CD4-positive, alpha-beta T cell (primary cell): ENCODE measurements at regions not wholly inside any gene's neighbourhood (a gene's known extent, or its start where the extent isn't known, plus 50 kb on each side); places are given as distances from the start of the nearest gene placed in this dataset.

ENCODE experiments used
- ATAC-seq: fragments of 200-7000 bp; cut with Tn5 transposase; one replicate; pipeline ENCODE4 v1.10.0; 2022; ENCODE audit warnings: mild to moderate bottlenecking; ENCODE audit not compliant: poor library complexity
- CTCF ChIA-PET: fragments of 350-600 bp; sonication (Branson Sonifier 250); formaldehyde crosslinking; loops from one replicate; lab custom pipeline; 2021; ENCODE audit warnings: antibody characterized with exemption, inconsistent platforms; lab: Charles Lee
- POLR2A ChIA-PET: fragments of 350-600 bp; sonication (Branson Sonifier 250); formaldehyde crosslinking; loops from one replicate; lab custom pipeline; 2021; ENCODE audit warnings: antibody characterized with exemption, inconsistent platforms; lab: Charles Lee
- DNase-seq, 14 experiments: peaks; one replicate each; pipeline ENCODE4 v3.0.0-alpha.2; 2013 to 2020; ENCODE audit warnings: mixed read lengths in 2 of 14
- H3K27ac ChIP-seq, 2 donors: one replicate each; pipeline versions ENCODE4 v1.5.1 to v1.7.0; 2013; ENCODE audit warnings: low read length in 2 of 2, low read depth in 1 of 2, mild to moderate bottlenecking in 1 of 2
- H3K27me3 ChIP-seq, 2 experiments: 1 replicate in 1 of 2; 2 replicates in 1 of 2; pipeline versions ENCODE4 v1.6.1 to v1.7.0; 2013; ENCODE audit warnings: low read length in 2 of 2, control low read depth in 1 of 2, mild to moderate bottlenecking in 1 of 2, moderate library complexity in 1 of 2; ENCODE audit not compliant: insufficient read depth in 2 of 2, control insufficient read depth in 1 of 2
- H3K36me3 ChIP-seq: one replicate; pipeline ENCODE4 v1.6.1; 2013; ENCODE audit warnings: low read length, control low read depth; ENCODE audit not compliant: insufficient read depth
- H3K4me1 ChIP-seq: one replicate; pipeline ENCODE4 v1.6.1; 2013; ENCODE audit warnings: low read length, control low read depth; ENCODE audit not compliant: insufficient read depth
- H3K4me3 ChIP-seq: one replicate; pipeline ENCODE4 v1.5.1; 2013; ENCODE audit warnings: mild to moderate bottlenecking, low read length, moderate library complexity
- H3K9me3 ChIP-seq, 2 experiments: 1 replicate in 1 of 2; 2 replicates in 1 of 2; pipeline versions ENCODE4 v1.6.1 to v1.7.0; 2013; ENCODE audit warnings: low read length in 2 of 2, mild to moderate bottlenecking in 2 of 2, control low read depth in 1 of 2, moderate library complexity in 1 of 2; ENCODE audit not compliant: control insufficient read depth in 1 of 2, insufficient read depth in 1 of 2
- H3K27ac Mint-ChIP-seq: one replicate; pipeline ENCODE4 v1.8.0; 2020; ENCODE audit warnings: mixed read lengths
- H3K27me3 Mint-ChIP-seq: one replicate; pipeline ENCODE4 v1.8.0; 2021; ENCODE audit warnings: mixed read lengths
- H3K36me3 Mint-ChIP-seq: one replicate; pipeline ENCODE4 v1.8.0; 2021; ENCODE audit warnings: low read depth, mixed read lengths
- H3K4me1 Mint-ChIP-seq: one replicate; pipeline ENCODE4 v1.8.0; 2021; ENCODE audit warnings: low read depth, mixed read lengths
- H3K4me3 Mint-ChIP-seq: one replicate; pipeline ENCODE4 v1.8.0; 2020; ENCODE audit warnings: mild to moderate bottlenecking, mixed read lengths
- H3K9me3 Mint-ChIP-seq: one replicate; pipeline ENCODE4 v1.8.0; 2020; ENCODE audit warnings: mixed read lengths
- intact Hi-C, 2 experiments: fragments of 100-400 bp; cut with DNase I in 1 of 2; cut with micrococcal nuclease in 1 of 2; formaldehyde crosslinking; loops; one replicate each; pipeline versions ENCODE4 v1.15.1 to v1.9.0; 2023 to 2025; cut with DNase I, micrococcal nuclease
- TF ChIP-seq, protein P1 (sequence below): fragments of 200-600 bp; IDR thresholded peaks from one replicate; pipeline ENCODE4 v1.8.0; 2022; ENCODE audit warnings: antibody characterized with exemption, mild to moderate bottlenecking

DNA sequence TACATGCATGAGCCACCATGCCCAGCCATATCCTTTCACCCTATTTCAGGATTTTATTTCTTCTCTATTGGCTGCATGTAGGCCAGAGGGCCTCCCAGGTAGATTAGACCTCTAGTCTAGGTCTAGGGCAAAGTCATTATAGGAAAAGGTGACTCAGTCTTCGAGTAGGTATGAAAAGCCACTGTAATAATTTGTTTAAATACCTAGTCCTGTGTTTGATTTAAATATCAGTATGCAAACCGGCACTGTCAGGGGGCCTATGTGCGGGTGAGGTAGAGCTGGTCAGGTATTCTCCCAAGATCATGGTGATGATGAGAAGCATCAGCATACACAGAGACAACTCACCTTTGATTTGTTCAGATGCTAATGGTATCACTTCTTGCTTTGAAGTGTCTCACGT, 101.4 kb upstream of the UMPS start:
- CTCF ChIA-PET = no interaction called here
- no peak for DNase-seq

DNA sequence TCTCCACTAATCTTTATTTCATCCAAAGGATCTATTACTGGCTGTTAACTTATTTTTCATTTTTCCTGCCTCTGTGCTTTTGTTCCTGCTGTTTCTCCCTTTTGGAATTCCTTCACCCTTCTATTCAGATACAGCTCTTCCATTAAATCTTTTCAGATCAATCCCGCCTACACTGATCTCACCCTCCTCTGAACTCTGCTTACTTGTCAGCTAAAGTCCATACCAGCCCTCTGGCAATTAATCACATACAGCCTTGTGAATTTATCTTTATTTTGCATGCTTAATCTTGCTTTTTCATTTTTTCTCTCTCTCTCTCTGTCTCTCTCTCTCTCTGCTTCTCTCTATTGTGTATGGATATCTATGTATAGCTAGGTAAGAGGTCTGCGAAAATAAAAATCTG, 100.8 kb upstream of the UMPS start:
- DNase-seq (no peak), ATAC-seq (no peak)
- H3K27me3 ChIP-seq = no peaks in the 10 kb centered on the region
- Mint-ChIP-seq H3K36me3 (no peaks in the 10 kb centered on the region), H3K27ac (no peak overlapping the region), H3K9me3 (no peaks in the 10 kb centered on the region), H3K4me1 (no peaks in the 10 kb centered on the region), H3K27me3 (no peaks in the 10 kb centered on the region), H3K4me3 (no peak overlapping the region)
- H3K4me1 ChIP-seq = no peaks in the 10 kb centered on the region
- no peak overlapping the region for H3K27ac ChIP-seq
- CTCF ChIA-PET = no interaction called here
- H3K4me3 ChIP-seq = no peak overlapping the region
- intact Hi-C loops = no loop called here
- H3K36me3 ChIP-seq = no peaks in the 10 kb centered on the region
- POLR2A ChIA-PET = no interaction called here
- TF ChIP-seq, protein P1, sequence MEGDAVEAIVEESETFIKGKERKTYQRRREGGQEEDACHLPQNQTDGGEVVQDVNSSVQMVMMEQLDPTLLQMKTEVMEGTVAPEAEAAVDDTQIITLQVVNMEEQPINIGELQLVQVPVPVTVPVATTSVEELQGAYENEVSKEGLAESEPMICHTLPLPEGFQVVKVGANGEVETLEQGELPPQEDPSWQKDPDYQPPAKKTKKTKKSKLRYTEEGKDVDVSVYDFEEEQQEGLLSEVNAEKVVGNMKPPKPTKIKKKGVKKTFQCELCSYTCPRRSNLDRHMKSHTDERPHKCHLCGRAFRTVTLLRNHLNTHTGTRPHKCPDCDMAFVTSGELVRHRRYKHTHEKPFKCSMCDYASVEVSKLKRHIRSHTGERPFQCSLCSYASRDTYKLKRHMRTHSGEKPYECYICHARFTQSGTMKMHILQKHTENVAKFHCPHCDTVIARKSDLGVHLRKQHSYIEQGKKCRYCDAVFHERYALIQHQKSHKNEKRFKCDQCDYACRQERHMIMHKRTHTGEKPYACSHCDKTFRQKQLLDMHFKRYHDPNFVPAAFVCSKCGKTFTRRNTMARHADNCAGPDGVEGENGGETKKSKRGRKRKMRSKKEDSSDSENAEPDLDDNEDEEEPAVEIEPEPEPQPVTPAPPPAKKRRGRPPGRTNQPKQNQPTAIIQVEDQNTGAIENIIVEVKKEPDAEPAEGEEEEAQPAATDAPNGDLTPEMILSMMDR = no peak
- H3K9me3 ChIP-seq = no peaks in the 10 kb centered on the region

More for the DNA sequence above, 101.4 kb upstream of the UMPS start:
- Histone ChIP-seq H3K4me1 (no peaks in the 10 kb centered on the region), H3K4me3 (no peak overlapping the region), H3K27me3 (no peaks in the 10 kb centered on the region), H3K27ac (no peak overlapping the region), H3K9me3 (no peaks in the 10 kb centered on the region), H3K36me3 (no peaks in the 10 kb centered on the region)
- Mint-ChIP-seq H3K27me3 (no peaks in the 10 kb centered on the region), H3K9me3 (no peaks in the 10 kb centered on the region), H3K36me3 (no peaks in the 10 kb centered on the region), H3K27ac (no peak overlapping the region), H3K4me1 (no peaks in the 10 kb centered on the region), H3K4me3 (no peak overlapping the region)
- POLR2A ChIA-PET = no interaction called here
- TF ChIP-seq, protein P1 = no peak
- intact Hi-C loops = no loop called here
- no peak for ATAC-seq

DNA sequence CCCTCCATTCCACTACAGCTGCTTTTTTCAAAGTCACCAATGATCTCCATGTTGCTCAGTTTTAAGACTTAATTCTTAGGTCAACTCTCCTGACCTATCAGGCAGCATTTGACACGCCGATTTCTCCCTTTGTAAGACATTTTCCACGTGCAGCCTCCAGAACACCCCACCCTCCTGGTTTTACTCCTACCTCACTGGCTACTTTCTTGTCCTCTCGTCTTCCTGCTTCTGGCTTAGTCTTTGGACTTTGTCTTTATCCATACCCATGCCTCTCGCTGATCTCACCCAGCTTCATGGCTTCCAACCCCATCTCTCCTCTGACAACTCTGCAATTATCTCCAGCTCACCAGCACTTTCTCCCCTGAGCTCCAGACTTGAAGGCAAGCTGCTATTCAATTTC, 99.3 kb upstream of the UMPS start:
- H3K27me3 ChIP-seq = no peaks in the 10 kb centered on the region
- Mint-ChIP-seq H3K4me1 (no peaks in the 10 kb centered on the region), H3K4me3 (no peak overlapping the region), H3K9me3 (no peaks in the 10 kb centered on the region), H3K36me3 (no peaks in the 10 kb centered on the region), H3K27ac (no peak overlapping the region), H3K27me3 (no peaks in the 10 kb centered on the region)
- no peak for DNase-seq
- H3K9me3 ChIP-seq = no peaks in the 10 kb centered on the region
- TF ChIP-seq, protein P1 = no peak
- H3K4me3 ChIP-seq = no peak overlapping the region
- no peaks in the 10 kb centered on the region for H3K36me3 ChIP-seq
- CTCF ChIA-PET = no interaction called here
- no peak for ATAC-seq
- H3K4me1 ChIP-seq = no peaks in the 10 kb centered on the region
- POLR2A ChIA-PET = no interaction called here
- intact Hi-C loops = no loop called here
- no peak overlapping the region for H3K27ac ChIP-seq
